HG03064 (cell line): ENCODE measurements at regions not wholly inside any gene's neighbourhood (a gene's known extent, or its start where the extent isn't known, plus 50 kb on each side); places are given as distances from the start of the nearest gene placed in this dataset.

Experiments used
- ATAC-seq: cut with Tn5 transposase; IDR thresholded peaks from one replicate; pipeline ENCODE4 v1.9.1; 2021; ENCODE audit warnings: low read depth; ENCODE audit not compliant: unreplicated experiment

DNA sequence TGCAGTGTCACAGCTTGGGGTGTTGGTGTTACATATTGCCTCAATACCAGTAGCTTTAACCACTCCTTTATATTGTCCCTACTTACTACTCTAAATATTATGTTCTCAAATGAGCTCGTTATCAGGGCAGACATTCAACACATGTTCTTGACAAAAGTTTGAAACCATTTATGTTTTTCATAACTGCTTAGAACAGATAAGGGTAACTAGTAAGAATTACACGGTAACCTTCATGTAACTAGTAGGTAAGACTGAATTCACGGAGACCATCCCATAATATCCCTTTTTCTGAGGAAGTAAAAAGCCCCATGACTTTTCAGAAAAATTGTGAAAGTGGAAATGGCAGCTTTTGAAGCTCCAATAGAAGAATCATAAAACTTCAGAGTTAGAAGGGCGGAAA is 59.6 kb upstream of the CENPW start:
- no peak for ATAC-seq

DNA sequence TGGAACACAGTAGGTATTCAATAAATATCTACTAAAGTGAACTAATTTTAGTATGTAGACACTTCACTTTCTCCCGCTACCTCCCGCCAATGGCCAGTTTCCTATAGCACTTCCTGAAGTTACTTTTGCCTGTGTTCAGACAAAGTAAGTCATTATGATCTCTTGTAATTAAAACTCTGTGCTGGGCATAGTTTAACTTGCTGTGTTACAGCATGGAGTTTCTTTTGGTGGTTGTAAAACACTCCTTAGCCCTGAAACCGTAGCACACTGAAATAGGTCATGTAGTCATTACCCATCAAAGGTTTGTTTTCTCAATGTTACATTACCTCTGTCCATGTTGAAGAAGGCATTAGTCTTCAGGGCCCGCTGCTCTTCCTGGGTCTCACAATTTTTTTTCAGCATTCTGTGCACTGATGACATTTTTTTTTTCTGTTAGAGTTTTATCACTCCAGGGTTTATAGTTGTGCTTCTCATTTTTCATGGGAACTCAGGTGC is 54.0 kb upstream of the CENPW start:
- ATAC-seq, result no peak
